Right lobe of liver (tissue), 4 donors: ENCODE measurements at regions not wholly inside any gene's neighbourhood (a gene's known extent, or its start where the extent isn't known, plus 50 kb on each side); places are given as distances from the start of the nearest gene placed in this dataset.

Source experiments
- CTCF ChIP-seq, 4 donors: fragments of 200-600 bp in 3 of 4; fragments of 450-650 bp in 1 of 4; IDR thresholded peaks; one replicate each; pipeline versions ENCODE4 v1.5.1 to v1.8.0; 2016 to 2022; ENCODE audit warnings: antibody characterized with exemption in 4 of 4, mild to moderate bottlenecking in 2 of 4
- POLR2A ChIP-seq: fragments of 450-650 bp; IDR thresholded peaks from one replicate; pipeline ENCODE4 v1.6.1; 2017; ENCODE audit warnings: antibody characterized with exemption, mild to moderate bottlenecking
- donor health status: DM: no; HTN: no; CAD: no.
- donor health status: DM: no; HTN: no; CAD: no.
- donor health status: DM: no; HTN: yes; CAD: no.

- TF ChIP-seq CTCF (IDR thresholded peaks at IDR 0.05) (no peak), POLR2A (no peak)
Observed at GRCh38 chr2:78676921-78677696, 348.4 kb upstream of the REG3G start.
